H1 (cell line): ENCODE measurements at regions not wholly inside any gene's neighbourhood (a gene's known extent, or its start where the extent isn't known, plus 50 kb on each side); places are given as distances from the start of the nearest gene placed in this dataset.

Experiments
- CTCF ChIA-PET: fragments of 300-600 bp; sonication (Branson Sonifier 250); formaldehyde crosslinking; loops from one replicate; lab custom pipeline; 2021; ENCODE audit not compliant: partially characterized antibody; lab: Charles Lee
- POLR2A ChIA-PET: fragments of 300-600 bp; sonication (Branson Sonifier 250); formaldehyde crosslinking; loops from one replicate; lab custom pipeline; 2021; ENCODE audit warnings: inconsistent platforms; ENCODE audit not compliant: partially characterized antibody; lab: Charles Lee
- DNase-seq, 2 experiments: peaks; one replicate each; pipeline versions ENCODE4 v3.0.0 to v3.0.0-alpha.2; 2010 to 2022; ENCODE audit warnings: low spot score in 2 of 2, low read depth in 1 of 2, mixed read lengths in 1 of 2
- FAIRE-seq: peaks from 2 replicates; lab custom pipeline; 2011; peaks lifted over from hg19 to GRCh38; lab: Jason Lieb, UNC
- H2AFZ ChIP-seq: 2 replicates; pipeline ENCODE4 v1.8.1; 2012; ENCODE audit warnings: low read length, inconsistent platforms
- H2AK5ac ChIP-seq: 2 replicates; pipeline ENCODE4 v1.6.1; 2013; ENCODE audit warnings: low read depth, low read length
- H2BK120ac ChIP-seq: replicated peaks from 2 replicates; pipeline ENCODE3; 2013; ENCODE audit warnings: low read depth, low read length, inconsistent platforms
- H2BK12ac ChIP-seq: 2 replicates; pipeline ENCODE4 v1.6.1; 2013; ENCODE audit warnings: low read depth, low read length
- H2BK15ac ChIP-seq: 2 replicates; pipeline ENCODE4 v1.6.1; 2013; ENCODE audit warnings: low read length
- H2BK20ac ChIP-seq: 2 replicates; pipeline ENCODE4 v1.6.1; 2013; ENCODE audit warnings: low read length
- H2BK5ac ChIP-seq: 2 replicates; pipeline ENCODE4 v1.6.1; 2013; ENCODE audit warnings: low read depth, low read length
- H3K14ac ChIP-seq: 2 replicates; pipeline ENCODE4 v1.6.1; 2013; ENCODE audit warnings: inconsistent platforms; ENCODE audit not compliant: insufficient read length
- H3K18ac ChIP-seq: 2 replicates; pipeline ENCODE4 v1.6.1; 2013; ENCODE audit warnings: low read length; ENCODE audit errors: extremely low read depth
- H3K23ac ChIP-seq: 2 replicates; pipeline ENCODE4 v1.6.1; 2013; ENCODE audit warnings: inconsistent platforms; ENCODE audit not compliant: insufficient read length
- H3K23me2 ChIP-seq: 2 replicates; pipeline ENCODE4 v1.6.1; 2013; ENCODE audit warnings: low read depth, low read length
- H3K27ac ChIP-seq: 2 replicates; pipeline ENCODE4 v1.6.1; 2011; ENCODE audit warnings: low read depth, low read length, inconsistent platforms
- H3K27me3 ChIP-seq, 4 experiments: replicated peaks in 1 of 4; 1 replicate in 1 of 4; 2 replicates in 3 of 4; pipeline versions ENCODE4 v1.6.1 to v1.8.1; 2011 to 2013; ENCODE audit warnings: low read length in 3 of 4, mild to moderate bottlenecking in 3 of 4, inconsistent platforms in 2 of 4, mixed read lengths in 2 of 4, moderate library complexity in 1 of 4; ENCODE audit not compliant: control insufficient read depth in 3 of 4, insufficient read depth in 3 of 4; ENCODE audit errors: extremely low read depth in 1 of 4
- H3K36me3 ChIP-seq, 4 experiments: 2 replicates each; pipeline versions ENCODE4 v1.6.1 to v1.8.1; 2011 to 2013; ENCODE audit warnings: mild to moderate bottlenecking in 4 of 4, low read length in 3 of 4, moderate library complexity in 2 of 4, control low read depth in 1 of 4, inconsistent platforms in 1 of 4; ENCODE audit not compliant: insufficient read depth in 4 of 4, control insufficient read depth in 2 of 4
- H3K4ac ChIP-seq: replicated peaks from 2 replicates; pipeline ENCODE3; 2013; ENCODE audit warnings: low read length, low read depth, mixed read lengths, inconsistent platforms; ENCODE audit not compliant: insufficient read length
- H3K4me1 ChIP-seq, 4 experiments: replicated peaks in 1 of 4; 1 replicate in 1 of 4; 2 replicates in 3 of 4; pipeline versions ENCODE4 v1.6.1 to v1.8.1; 2011 to 2013; ENCODE audit warnings: low read length in 3 of 4, inconsistent platforms in 2 of 4, mixed read lengths in 1 of 4; ENCODE audit not compliant: insufficient read depth in 4 of 4, control insufficient read depth in 3 of 4
- H3K4me2 ChIP-seq, 2 experiments: 2 replicates each; pipeline versions ENCODE4 v1.6.1 to v1.8.1; 2011 to 2013; ENCODE audit warnings: low read depth in 2 of 2, low read length in 2 of 2, control low read depth in 1 of 2, inconsistent platforms in 1 of 2, mild to moderate bottlenecking in 1 of 2; ENCODE audit not compliant: insufficient read depth in 1 of 2
- H3K4me3 ChIP-seq, 4 experiments: fragments of 200-600, 300-600 bp in 1 of 4; sonication (generic), shearing (Covaris generic), sonication (Bioruptor Twin) in 1 of 4; 2 replicates each; pipeline versions ENCODE4 v1.5.1 to v1.8.1; 2011 to 2016; ENCODE audit warnings: low read length in 4 of 4, low read depth in 3 of 4, control low read depth in 2 of 4, inconsistent platforms in 2 of 4, mild to moderate bottlenecking in 2 of 4, mixed read lengths in 1 of 4, moderate library complexity in 1 of 4; ENCODE audit not compliant: insufficient read depth in 2 of 4; ENCODE audit errors: extremely low read depth in 1 of 4
- H3K56ac ChIP-seq: replicated peaks from 2 replicates; pipeline ENCODE3; 2013; ENCODE audit warnings: low read depth, mild to moderate bottlenecking, mixed read lengths, low read length, inconsistent platforms; ENCODE audit not compliant: insufficient read length
- H3K79me1 ChIP-seq: 2 replicates; pipeline ENCODE4 v1.6.1; 2013; ENCODE audit warnings: low read depth, low read length, control low read depth
- H3K79me2 ChIP-seq, 2 experiments: 2 replicates each; pipeline versions ENCODE4 v1.6.1 to v1.8.1; 2012 to 2013; ENCODE audit warnings: low read length in 2 of 2, mild to moderate bottlenecking in 2 of 2, inconsistent platforms in 1 of 2; ENCODE audit not compliant: insufficient read depth in 2 of 2, control insufficient read depth in 1 of 2
- H3K9ac ChIP-seq, 4 experiments: replicated peaks in 1 of 4; 1 replicate in 1 of 4; 2 replicates in 3 of 4; pipeline versions ENCODE4 v1.6.1 to v1.8.1; 2011 to 2013; ENCODE audit warnings: low read depth in 3 of 4, low read length in 3 of 4, control low read depth in 2 of 4, mild to moderate bottlenecking in 2 of 4, moderate library complexity in 2 of 4, inconsistent platforms in 1 of 4; ENCODE audit errors: extremely low read depth in 1 of 4
- H3K9me3 ChIP-seq, 2 experiments: 2 replicates each; pipeline versions ENCODE4 v1.6.1 to v1.8.1; 2012 to 2013; ENCODE audit warnings: mild to moderate bottlenecking in 2 of 2, moderate library complexity in 2 of 2, control low read depth in 1 of 2, inconsistent platforms in 1 of 2, low read depth in 1 of 2, low read length in 1 of 2, mixed read lengths in 1 of 2; ENCODE audit not compliant: insufficient read depth in 2 of 2
- H4K20me1 ChIP-seq, 2 experiments: replicated peaks in 1 of 2; 2 replicates each; pipeline versions ENCODE3 to v1.8.1; 2011 to 2013; ENCODE audit warnings: inconsistent platforms in 2 of 2, low read length in 2 of 2, mild to moderate bottlenecking in 1 of 2; ENCODE audit not compliant: insufficient read depth in 2 of 2, control insufficient read depth in 1 of 2
- H4K5ac ChIP-seq: 2 replicates; pipeline ENCODE4 v1.6.1; 2013; ENCODE audit warnings: low read length, low read depth, mixed read lengths, inconsistent platforms; ENCODE audit not compliant: insufficient read length
- H4K8ac ChIP-seq: 2 replicates; pipeline ENCODE4 v1.8.0; 2013; ENCODE audit warnings: mild to moderate bottlenecking, moderate library complexity, low read length, inconsistent platforms; ENCODE audit not compliant: insufficient read depth; ENCODE audit errors: extremely low read depth
- H4K91ac ChIP-seq: replicated peaks from 2 replicates; pipeline ENCODE3; 2013; ENCODE audit warnings: low read length, mixed read lengths, inconsistent platforms; ENCODE audit not compliant: insufficient read length
- CHD1 ChIP-seq: IDR thresholded peaks from 2 replicates; pipeline ENCODE4 v1.6.1; 2012; ENCODE audit warnings: low read depth, low read length, improper control_type of control experiment
- EP300 ChIP-seq, 2 experiments: IDR thresholded peaks; 1 replicate in 1 of 2; 2 replicates in 1 of 2; pipeline ENCODE4 v1.6.1; 2011 to 2012; ENCODE audit warnings: low read depth in 2 of 2, low read length in 2 of 2, mild to moderate bottlenecking in 2 of 2, borderline replicate concordance in 1 of 2, inconsistent platforms in 1 of 2, moderate library complexity in 1 of 2
- SP1 ChIP-seq: IDR thresholded peaks from 2 replicates; pipeline ENCODE4 v1.6.1; 2011; ENCODE audit warnings: low read depth, low read length
- SUZ12 ChIP-seq: fragments of 200-600 bp; sonication (generic); IDR thresholded peaks from 2 replicates; pipeline ENCODE4 v1.6.1; 2012; ENCODE audit warnings: mild to moderate bottlenecking, inconsistent platforms, low read length, moderate library complexity, mixed read lengths
- WGBS, 2 experiments: shearing (Covaris generic) in 1 of 2; methylation state at CpG; one replicate each; pipeline versions ENCODE4 v1.1.6 to v1.1.7; 2013 to 2015; ENCODE audit warnings: low lambda C conversion rate in 2 of 2, mixed read lengths in 2 of 2, inconsistent platforms in 1 of 2, low coverage in 1 of 2, missing lambda C conversion rate in 1 of 2; ENCODE audit not compliant: insufficient replicate concordance in 2 of 2, insufficient coverage in 1 of 2, insufficient read length in 1 of 2; ENCODE audit errors: extremely low coverage in 1 of 2, missing lambda C conversion rate in 1 of 2; 5-methylcytosine and 5-hydroxymethylcytosine counted together

DNA sequence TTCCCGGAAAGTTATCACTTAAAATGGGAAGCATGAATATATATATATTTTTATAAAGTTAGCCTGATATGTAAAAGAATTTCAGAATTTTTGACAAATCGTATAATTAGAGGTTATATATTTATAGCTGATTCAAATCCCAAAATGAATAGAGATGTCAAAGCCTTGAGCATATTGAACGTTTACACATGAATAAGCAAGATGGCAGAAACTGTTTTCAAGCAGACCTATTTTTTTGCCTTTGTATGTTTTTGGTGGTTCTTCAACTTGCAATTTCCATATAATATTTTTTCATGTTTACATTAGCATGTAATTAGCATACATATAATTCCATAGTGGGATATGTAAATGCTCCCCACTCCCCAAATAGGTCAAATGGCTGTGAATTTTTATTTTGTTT lies 189.9 kb downstream of the PRL start:
- DNase-seq, result no peak
- H3K56ac ChIP-seq, result no peak overlapping the region
- H3K36me3 ChIP-seq, result peaks cover 0 to 2% (median 0%) of the 10 kb centered on the region in 4 experiments; a peak in 2 of 8 replicates
- POLR2A ChIA-PET, result no interaction called here
- H3K79me1 ChIP-seq, result no peaks in the 10 kb centered on the region
- H3K9ac ChIP-seq, result no peak overlapping the region
- H2BK20ac ChIP-seq, result no peak overlapping the region
- 73% methylated on average over 3 of the region's 3 CpGs; no CpG with 5 or more reads in 1 of the 2 experiments for WGBS, 2 experiments
- H2BK12ac ChIP-seq, result no peak overlapping the region
- no peak overlapping the region for H2AK5ac ChIP-seq
- peaks cover 0 to 1% of the 10 kb centered on the region in 2 experiments for H4K20me1 ChIP-seq
- H3K4me3 ChIP-seq, result no peak overlapping the region
- no peaks in the 10 kb centered on the region for H3K4me1 ChIP-seq
- H4K91ac ChIP-seq, result no peak overlapping the region
- H3K23ac ChIP-seq, result no peak overlapping the region
- no peak overlapping the region for H3K14ac ChIP-seq
- H4K8ac ChIP-seq, result no peak overlapping the region
- no peaks in the 10 kb centered on the region for H3K79me2 ChIP-seq
- FAIRE-seq, result no peak
- no peak overlapping the region for H2BK5ac ChIP-seq
- H2AFZ ChIP-seq, result no peak overlapping the region
- no peak overlapping the region for H4K5ac ChIP-seq
- H2BK15ac ChIP-seq, result no peak overlapping the region
- CTCF ChIA-PET, result no interaction called here
- H3K23me2 ChIP-seq, result no peaks in the 10 kb centered on the region
- H3K4ac ChIP-seq, result no peak overlapping the region
- H3K27ac ChIP-seq, result no peak overlapping the region
- no peak overlapping the region for H3K18ac ChIP-seq
- no peak overlapping the region for H3K4me2 ChIP-seq
- no peak overlapping the region for H2BK120ac ChIP-seq
- no peaks in the 10 kb centered on the region for H3K9me3 ChIP-seq
- no peaks in the 10 kb centered on the region for H3K27me3 ChIP-seq
- TF ChIP-seq SUZ12, result no peak
- no peak for TF ChIP-seq SP1
- TF ChIP-seq CHD1, result no peak
- TF ChIP-seq EP300 (IDR thresholded peaks at IDR 0.05; ENCODE audit: borderline replicate concordance in 1 of 2, low read depth in 2 of 2, low read length in 2 of 2), result no peak
